Type B pancreatic cell (in vitro differentiated cells): ENCODE measurements at regions not wholly inside any gene's neighbourhood (a gene's known extent, or its start where the extent isn't known, plus 50 kb on each side); places are given as distances from the start of the nearest gene placed in this dataset.

Experiments used
- DNase-seq: peaks from one replicate; pipeline ENCODE4 v3.0.0; 2021; ENCODE audit warnings: mixed read lengths; ENCODE audit not compliant: unreplicated experiment; ENCODE audit errors: extremely low spot score
- H3K27ac Mint-ChIP-seq: 2 replicates; pipeline ENCODE4 v1.8.0; 2021; ENCODE audit warnings: mild to moderate bottlenecking, mixed read lengths
- H3K27me3 Mint-ChIP-seq: 2 replicates; pipeline ENCODE4 v1.8.0; 2021; ENCODE audit warnings: mixed read lengths
- H3K36me3 Mint-ChIP-seq: 2 replicates; pipeline ENCODE4 v1.8.0; 2021; ENCODE audit warnings: mixed read lengths
- H3K4me1 Mint-ChIP-seq: one replicate; pipeline ENCODE4 v1.8.0; 2021; ENCODE audit warnings: mixed read lengths; ENCODE audit not compliant: unreplicated experiment
- H3K4me3 Mint-ChIP-seq: 2 replicates; pipeline ENCODE4 v1.8.0; 2021; ENCODE audit warnings: mild to moderate bottlenecking, mixed read lengths
- H3K9me3 Mint-ChIP-seq: 2 replicates; pipeline ENCODE4 v1.8.0; 2021; ENCODE audit warnings: mixed read lengths
- TF ChIP-seq, protein P1 (sequence below): fragments of 200-600 bp; sonication (generic); conservative IDR thresholded peaks from 2 replicates; pipeline ENCODE4 v1.5.0; 2021; ENCODE audit warnings: antibody characterized with exemption, mild to moderate bottlenecking

DNA sequence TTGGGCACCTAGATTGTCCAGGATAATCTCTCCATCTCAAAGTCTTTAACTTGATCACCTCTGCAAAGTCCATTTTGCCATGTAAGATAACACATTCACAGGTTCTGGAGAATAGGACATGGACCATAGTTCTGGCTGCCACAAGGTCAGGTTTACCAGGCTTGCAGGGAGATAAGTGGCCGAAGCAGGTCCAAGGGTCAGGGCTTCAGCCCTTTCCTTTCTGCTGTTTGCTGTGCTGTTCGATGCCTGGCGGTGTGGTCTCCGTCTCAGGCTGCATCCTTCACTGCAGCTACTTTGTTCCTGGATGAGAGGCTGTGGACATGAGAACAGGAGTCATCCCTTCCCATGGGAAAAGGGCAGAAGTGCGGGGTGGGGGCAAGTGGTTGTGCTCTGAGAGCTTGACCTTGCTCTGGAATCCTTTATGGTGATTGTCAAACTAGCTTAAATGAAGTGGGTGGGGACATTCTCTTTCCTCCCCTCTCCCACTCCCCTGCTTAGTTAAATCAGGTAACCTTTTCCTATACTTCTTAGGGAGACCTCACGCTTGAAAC lies 320.2 kb upstream of the C2CD4B start:
- TF ChIP-seq, protein P1, sequence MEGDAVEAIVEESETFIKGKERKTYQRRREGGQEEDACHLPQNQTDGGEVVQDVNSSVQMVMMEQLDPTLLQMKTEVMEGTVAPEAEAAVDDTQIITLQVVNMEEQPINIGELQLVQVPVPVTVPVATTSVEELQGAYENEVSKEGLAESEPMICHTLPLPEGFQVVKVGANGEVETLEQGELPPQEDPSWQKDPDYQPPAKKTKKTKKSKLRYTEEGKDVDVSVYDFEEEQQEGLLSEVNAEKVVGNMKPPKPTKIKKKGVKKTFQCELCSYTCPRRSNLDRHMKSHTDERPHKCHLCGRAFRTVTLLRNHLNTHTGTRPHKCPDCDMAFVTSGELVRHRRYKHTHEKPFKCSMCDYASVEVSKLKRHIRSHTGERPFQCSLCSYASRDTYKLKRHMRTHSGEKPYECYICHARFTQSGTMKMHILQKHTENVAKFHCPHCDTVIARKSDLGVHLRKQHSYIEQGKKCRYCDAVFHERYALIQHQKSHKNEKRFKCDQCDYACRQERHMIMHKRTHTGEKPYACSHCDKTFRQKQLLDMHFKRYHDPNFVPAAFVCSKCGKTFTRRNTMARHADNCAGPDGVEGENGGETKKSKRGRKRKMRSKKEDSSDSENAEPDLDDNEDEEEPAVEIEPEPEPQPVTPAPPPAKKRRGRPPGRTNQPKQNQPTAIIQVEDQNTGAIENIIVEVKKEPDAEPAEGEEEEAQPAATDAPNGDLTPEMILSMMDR = no peak
- H3K4me1 Mint-ChIP-seq = peaks cover 37% of the 10 kb centered on the region
- H3K27me3 Mint-ChIP-seq = peaks cover 5% of the 10 kb centered on the region
- H3K4me3 Mint-ChIP-seq = no peak overlapping the region
- no peak for DNase-seq
- peaks cover 15% of the 10 kb centered on the region for H3K36me3 Mint-ChIP-seq
- no peak overlapping the region for H3K27ac Mint-ChIP-seq
- peaks cover 12% of the 10 kb centered on the region for H3K9me3 Mint-ChIP-seq

DNA sequence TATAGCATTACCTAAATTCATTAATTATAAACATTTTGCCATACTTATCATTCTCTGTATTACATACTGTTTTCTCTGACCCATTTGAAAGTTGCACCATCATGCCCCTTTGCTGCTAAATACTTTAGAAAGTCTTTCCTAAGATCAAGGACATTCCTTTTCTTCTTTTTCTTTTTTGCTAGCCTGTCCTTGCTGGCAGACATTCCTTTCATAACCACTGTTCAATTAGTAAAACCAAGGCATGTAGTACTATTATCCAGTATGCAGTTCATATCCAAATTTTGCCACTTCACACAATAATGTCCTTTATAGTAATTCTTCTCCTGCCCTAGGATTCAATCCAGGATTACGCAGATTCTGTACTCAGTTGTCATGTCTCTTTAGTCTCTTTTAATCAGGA lies 321.0 kb upstream of the C2CD4B start:
- Mint-ChIP-seq H3K9me3 (peaks cover 12% of the 10 kb centered on the region), H3K36me3 (peaks cover 15% of the 10 kb centered on the region), H3K4me1 (peaks cover 37% of the 10 kb centered on the region), H3K27ac (no peak overlapping the region), H3K4me3 (no peak overlapping the region), H3K27me3 (peaks cover 5% of the 10 kb centered on the region)
- DNase-seq = no peak
- TF ChIP-seq, protein P1 = no peak

GRCh38 chr15:62488387-62488786 lies 323.3 kb upstream of the C2CD4B start:
- Mint-ChIP-seq H3K9me3 (peaks cover 12% of the 10 kb centered on the region), H3K4me1 (peaks cover 40% of the 10 kb centered on the region), H3K4me3 (no peak overlapping the region), H3K36me3 (peaks cover 15% of the 10 kb centered on the region), H3K27me3 (peaks cover 5% of the 10 kb centered on the region), H3K27ac (no peak overlapping the region)
- TF ChIP-seq, protein P1 = no peak
- no peak for DNase-seq

GRCh38 chr15:62491642-62492041 lies 326.6 kb upstream of the C2CD4B start:
- Mint-ChIP-seq H3K9me3 (peaks cover 7% of the 10 kb centered on the region), H3K4me1 (peaks cover 46% of the 10 kb centered on the region), H3K27ac (no peak overlapping the region), H3K27me3 (no peaks in the 10 kb centered on the region), H3K4me3 (no peak overlapping the region), H3K36me3 (peaks cover 5% of the 10 kb centered on the region)
- no peak for DNase-seq
- TF ChIP-seq, protein P1 = no peak

DNA sequence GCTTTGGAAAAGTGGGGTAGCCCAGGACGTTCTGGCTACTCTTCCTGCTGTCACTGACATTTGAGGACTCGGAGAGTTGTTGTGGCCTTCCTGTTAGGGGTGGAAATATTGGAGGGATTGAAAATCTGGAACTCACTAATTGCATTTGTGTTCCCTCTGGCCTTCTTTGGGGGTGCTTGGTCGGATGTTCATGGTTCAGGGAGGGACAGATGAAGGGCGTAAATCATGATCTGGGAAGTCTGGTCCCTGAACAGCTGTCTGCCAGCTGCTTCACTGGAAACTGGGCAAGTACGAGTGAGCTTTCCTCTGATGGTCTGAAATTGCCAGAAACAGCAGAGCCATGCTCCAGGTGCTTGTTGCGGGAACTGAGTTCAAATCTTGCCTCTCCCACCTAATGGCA lies 327.8 kb upstream of the C2CD4B start:
- Mint-ChIP-seq H3K36me3 (peaks cover 5% of the 10 kb centered on the region), H3K4me3 (peak overlapping the region; percentile 48), H3K27ac (peak overlapping the region; percentile 34), H3K4me1 (peaks cover 55% of the 10 kb centered on the region), H3K27me3 (no peaks in the 10 kb centered on the region), H3K9me3 (peaks cover 7% of the 10 kb centered on the region)
- TF ChIP-seq, protein P1 = no peak
- DNase-seq = no peak

- no peaks in the 10 kb centered on the region for H3K27me3 Mint-ChIP-seq
- no peak for DNase-seq
- H3K9me3 Mint-ChIP-seq = peaks cover 5% of the 10 kb centered on the region
- H3K27ac Mint-ChIP-seq = peak overlapping the region; percentile 55
- H3K36me3 Mint-ChIP-seq = peaks cover 3% of the 10 kb centered on the region
- TF ChIP-seq, protein P1 = no peak
- H3K4me1 Mint-ChIP-seq = peaks cover 64% of the 10 kb centered on the region
- peak overlapping the region; percentile 47 for H3K4me3 Mint-ChIP-seq
Measured at GRCh38 chr15:62494197-62494596, 329.1 kb upstream of the C2CD4B start.
